Fibroblast of pulmonary artery (primary cell): ENCODE measurements at regions not wholly inside any gene's neighbourhood (a gene's known extent, or its start where the extent isn't known, plus 50 kb on each side); places are given as distances from the start of the nearest gene placed in this dataset.

Experiments used
- DNase-seq: peaks from one replicate; pipeline ENCODE4 v3.0.0-alpha.2; 2010; ENCODE audit warnings: low read depth
- H3K4me3 ChIP-seq: replicated peaks from 2 replicates; pipeline ENCODE4 v1.5.1; 2011; ENCODE audit warnings: low read depth, mild to moderate bottlenecking, control low read depth, low read length, moderate library complexity
- CTCF ChIP-seq: IDR thresholded peaks from 2 replicates; pipeline ENCODE4 v1.5.1; 2011; ENCODE audit warnings: mild to moderate bottlenecking, control low read depth, low read length, inconsistent platforms; ENCODE audit errors: missing control alignments

DNA sequence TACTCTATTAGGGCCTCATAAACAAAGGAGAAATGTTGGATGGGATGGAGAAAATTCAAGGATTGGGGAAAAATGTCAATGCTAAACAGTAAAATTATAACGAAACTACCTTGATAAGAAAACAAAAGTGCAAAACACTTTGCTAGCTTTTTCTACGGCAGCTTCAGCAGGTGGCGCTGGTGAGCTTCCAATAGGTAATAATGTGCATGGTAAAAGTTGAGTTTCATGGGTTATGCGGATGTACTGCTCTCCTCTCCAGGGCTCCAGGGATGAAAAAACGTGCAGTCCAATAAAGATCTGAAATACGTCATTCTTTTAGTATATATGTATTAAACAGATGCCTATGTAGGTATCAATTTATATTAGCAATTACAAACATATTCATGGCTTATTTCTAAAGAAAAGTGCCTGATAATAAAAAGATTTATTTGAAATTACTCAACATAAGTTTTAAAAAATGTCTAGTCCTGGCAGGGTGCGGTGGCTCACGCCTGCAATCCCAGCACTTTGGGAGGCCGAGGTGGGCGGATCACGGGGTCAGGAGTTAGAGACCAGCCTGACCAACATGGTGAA, 239.6 kb downstream of the GRXCR1 start:
- TF ChIP-seq CTCF, result peak; percentile 92
- peak; percentile 81 for DNase-seq
- H3K4me3 ChIP-seq, result no peak overlapping the region

DNA sequence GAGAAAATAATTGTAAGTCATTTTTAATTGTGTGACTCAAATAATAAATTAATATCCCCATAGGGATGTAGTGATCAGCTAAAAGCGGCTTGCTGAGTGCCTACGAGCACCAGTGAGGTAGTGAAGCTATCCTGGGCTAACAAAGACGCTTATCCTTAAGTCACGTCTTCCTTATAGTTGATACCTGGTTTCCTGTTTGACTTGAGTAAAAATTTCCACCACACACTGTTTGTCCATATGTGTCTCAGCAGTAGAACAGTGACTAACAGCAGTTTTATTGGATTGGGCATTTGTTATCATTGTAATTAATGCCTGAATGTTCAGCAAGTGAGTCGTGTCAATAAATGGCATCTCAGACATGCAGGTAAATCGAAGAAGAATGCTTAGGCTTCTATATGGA, 241.1 kb downstream of the GRXCR1 start:
- TF ChIP-seq CTCF, result no peak
- no peak for DNase-seq

GRCh38 chr4:43136752-43137151, 244.2 kb downstream of the GRXCR1 start:
- DNase-seq, result no peak
- TF ChIP-seq CTCF, result no peak
- no peak overlapping the region for H3K4me3 ChIP-seq

More for the DNA sequence above, 241.1 kb downstream of the GRXCR1 start:
- no peak overlapping the region for H3K4me3 ChIP-seq

DNA sequence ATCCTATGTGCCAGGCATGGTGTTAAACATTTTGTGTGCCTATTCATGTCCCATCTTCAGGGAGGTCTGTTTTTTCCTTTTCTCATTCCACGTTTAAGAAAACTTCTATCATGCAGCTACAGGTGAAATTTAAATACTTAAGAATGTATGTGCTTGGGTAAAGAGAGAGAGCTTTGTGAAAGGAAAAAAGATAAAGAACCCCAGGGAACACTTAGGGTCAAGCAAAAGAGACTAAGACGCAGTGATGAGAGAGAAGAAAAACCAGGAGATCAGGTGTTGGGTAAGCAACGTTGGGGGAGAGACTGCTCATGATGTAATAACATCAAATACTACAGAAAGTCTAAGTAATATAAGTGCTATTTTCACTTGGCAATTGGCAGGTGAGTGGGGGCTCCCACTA, 253.7 kb downstream of the GRXCR1 start:
- no peak overlapping the region for H3K4me3 ChIP-seq
- DNase-seq, result no peak
- TF ChIP-seq CTCF, result no peak

DNA sequence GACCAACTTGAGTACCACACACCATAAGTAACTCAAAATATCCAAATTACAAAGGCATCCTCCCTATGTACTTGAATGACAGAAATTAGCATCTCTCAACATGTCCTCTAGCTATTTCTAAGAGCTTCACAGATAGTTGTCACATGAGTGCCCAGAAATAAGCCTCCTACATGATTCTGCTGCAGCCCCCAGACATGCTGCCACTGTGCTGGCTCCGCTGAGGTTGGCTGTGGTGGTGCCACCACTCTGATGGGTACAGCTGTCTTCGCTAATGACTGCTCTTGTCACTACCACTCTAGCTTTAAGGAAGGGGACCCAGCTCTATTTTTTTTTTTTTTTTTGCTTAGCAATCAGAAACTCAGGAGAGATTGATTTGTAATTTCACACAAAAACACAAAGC, 256.0 kb downstream of the GRXCR1 start:
- no peak for TF ChIP-seq CTCF
- H3K4me3 ChIP-seq, result no peak overlapping the region
- no peak for DNase-seq

DNA sequence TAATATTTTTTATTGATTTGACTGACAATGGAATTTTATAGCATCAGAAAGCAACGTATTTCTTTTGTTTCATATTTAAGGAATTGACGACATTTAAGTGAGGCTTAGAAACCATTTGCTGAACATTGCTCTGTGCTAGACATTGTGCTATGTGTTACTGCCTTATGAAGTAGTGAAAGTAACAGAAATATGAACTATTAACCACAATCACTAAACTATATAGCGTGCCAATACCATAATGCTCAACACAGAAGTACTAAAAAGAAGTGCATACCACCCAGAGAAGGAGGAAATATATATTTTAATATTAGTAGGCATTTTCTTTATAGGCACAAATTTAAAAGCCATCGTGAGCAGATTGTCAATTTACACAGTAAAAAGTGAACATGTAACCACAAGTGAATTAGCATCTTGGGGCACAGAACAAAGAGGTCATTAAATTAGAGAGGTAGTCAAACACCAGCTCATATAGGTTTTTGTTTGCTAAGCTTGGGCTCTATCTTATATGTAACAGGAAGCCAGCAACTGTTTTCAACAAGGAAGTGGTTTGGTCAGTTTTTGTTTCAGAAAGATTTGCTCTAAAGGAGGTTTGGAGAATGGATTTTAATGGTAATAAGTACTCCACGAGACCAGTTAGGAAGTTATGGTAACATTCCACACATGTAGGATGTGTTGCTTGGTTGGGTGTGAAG, 270.7 kb downstream of the GRXCR1 start:
- DNase-seq, result no peak

More for the DNA sequence above, 270.7 kb downstream of the GRXCR1 start:
- no peak for TF ChIP-seq CTCF
- H3K4me3 ChIP-seq, result no peak overlapping the region
